HL-60 (cell line): ENCODE measurements at regions not wholly inside any gene's neighbourhood (a gene's known extent, or its start where the extent isn't known, plus 50 kb on each side); places are given as distances from the start of the nearest gene placed in this dataset.

Experiments used
- DNase-seq, 2 experiments: peaks; one replicate each; pipeline ENCODE4 v3.0.0-alpha.2; 2010 to 2020; ENCODE audit warnings: low read depth in 1 of 2, low spot score in 1 of 2
- H3K27ac ChIP-seq: fragments of 250-450 bp; sonication (Bioruptor Pico); replicated peaks from 2 replicates; pipeline ENCODE4 v1.5.1; 2020; ENCODE audit warnings: mild to moderate bottlenecking, moderate library complexity
- H3K27me3 ChIP-seq: fragments of 250-450 bp; sonication (Bioruptor Pico); 2 replicates; pipeline ENCODE4 v1.5.1; 2021; ENCODE audit warnings: mild to moderate bottlenecking, moderate library complexity; ENCODE audit not compliant: insufficient read depth, poor library complexity, severe bottlenecking
- H3K4me3 ChIP-seq: replicated peaks from 2 replicates; pipeline ENCODE4 v1.5.1; 2011; ENCODE audit warnings: mild to moderate bottlenecking, control low read depth, low read length; ENCODE audit not compliant: insufficient read depth
- CTCF ChIP-seq: IDR thresholded peaks from one replicate; pipeline ENCODE4 v1.5.1; 2011; ENCODE audit warnings: low read length, control low read depth, inconsistent platforms; ENCODE audit not compliant: insufficient read depth
- GABPA ChIP-seq: IDR thresholded peaks from 2 replicates; pipeline ENCODE4 v1.6.1; 2012; ENCODE audit warnings: low read depth
- POLR2AphosphoS5 ChIP-seq: IDR thresholded peaks from 2 replicates; pipeline ENCODE4 v1.6.1; 2012; ENCODE audit warnings: low read depth
- REST ChIP-seq: IDR thresholded peaks from 2 replicates; pipeline ENCODE4 v1.6.1; 2012; ENCODE audit warnings: low read depth; ENCODE audit not compliant: insufficient replicate concordance
- SPI1 ChIP-seq: IDR thresholded peaks from 2 replicates; pipeline ENCODE4 v1.6.1; 2012; ENCODE audit warnings: low read depth, mild to moderate bottlenecking, borderline replicate concordance

- Histone ChIP-seq H3K27ac (no peak overlapping the region), H3K4me3 (no peak overlapping the region), H3K27me3 (no peaks in the 10 kb centered on the region)
- DNase-seq, result no peak
- TF ChIP-seq CTCF (no peak), POLR2AphosphoS5 (no peak), SPI1 (no peak), REST (no peak), GABPA (no peak)
Observed at GRCh38 chr5:125612776-125613175, 810.4 kb upstream of the GRAMD2B start.

- Histone ChIP-seq H3K4me3 (no peak overlapping the region), H3K27me3 (no peaks in the 10 kb centered on the region), H3K27ac (no peak overlapping the region)
- DNase-seq, result no peak
- TF ChIP-seq SPI1 (no peak), CTCF (no peak), POLR2AphosphoS5 (no peak), REST (no peak), GABPA (no peak)
Observed at GRCh38 chr5:125630237-125630636, 793.0 kb upstream of the GRAMD2B start.

- Histone ChIP-seq H3K27me3 (no peaks in the 10 kb centered on the region), H3K27ac (no peak overlapping the region), H3K4me3 (no peak overlapping the region)
- no peak for DNase-seq
- TF ChIP-seq CTCF, result no peak
- no peak for TF ChIP-seq SPI1
- TF ChIP-seq REST, result no peak
- no peak for TF ChIP-seq POLR2AphosphoS5
- no peak for TF ChIP-seq GABPA
Observed at GRCh38 chr5:125633523-125633922, 789.7 kb upstream of the GRAMD2B start.
